ENCODE measurements at regions not wholly inside any gene's neighbourhood (a gene's known extent, or its start where the extent isn't known, plus 50 kb on each side); places are given as distances from the start of the nearest gene placed in this dataset.

- POLR2A ChIA-PET: no interaction called here
- H3K36me3 ChIP-seq (ENCODE audit: control insufficient read depth, insufficient read depth, low read length): no peaks in the 10 kb centered on the region
Measured at GRCh38 chr2:217181512-217181911, 321.6 kb upstream of the TNP1 start.

GRCh38 chr2:217179854-217180253 lies 320.0 kb upstream of the TNP1 start:
- CTCF ChIA-PET: no interaction called here
- DNase-seq (ENCODE audit: low read depth): no peak
- H3K27me3 ChIP-seq (ENCODE audit: control insufficient read depth, insufficient read depth, low read length): no peaks in the 10 kb centered on the region
- POLR2A ChIA-PET: no interaction called here
- no peak overlapping the region for H3K4me3 ChIP-seq (ENCODE audit: low read depth, low read length)
- no peak for TF ChIP-seq CTCF (IDR thresholded peaks at IDR 0.05; ENCODE audit: insufficient read depth, low read depth, low read length)
- H3K36me3 ChIP-seq (ENCODE audit: control insufficient read depth, insufficient read depth, low read length): no peaks in the 10 kb centered on the region

More at GRCh38 chr2:217181512-217181911, 321.6 kb upstream of the TNP1 start:
- CTCF ChIA-PET: no interaction called here
- no peak for DNase-seq (ENCODE audit: low read depth)
- Histone ChIP-seq H3K27me3 (ENCODE audit: control insufficient read depth, insufficient read depth, low read length) (no peaks in the 10 kb centered on the region), H3K4me3 (ENCODE audit: low read depth, low read length) (no peak overlapping the region)
- TF ChIP-seq CTCF (IDR thresholded peaks at IDR 0.05; ENCODE audit: insufficient read depth, low read depth, low read length): no peak

- CTCF ChIA-PET: no interaction called here
- H3K27me3 ChIP-seq (ENCODE audit: control insufficient read depth, insufficient read depth, low read length): no peaks in the 10 kb centered on the region
- no peaks in the 10 kb centered on the region for H3K36me3 ChIP-seq (ENCODE audit: control insufficient read depth, insufficient read depth, low read length)
- POLR2A ChIA-PET: no interaction called here
- TF ChIP-seq CTCF (IDR thresholded peaks at IDR 0.05; ENCODE audit: insufficient read depth, low read depth, low read length): no peak
- no peak for DNase-seq (ENCODE audit: low read depth)
- no peak overlapping the region for H3K4me3 ChIP-seq (ENCODE audit: low read depth, low read length)
Measured at GRCh38 chr2:217178341-217178740, 318.5 kb upstream of the TNP1 start.

GRCh38 chr2:217177720-217178119 lies 317.9 kb upstream of the TNP1 start:
- Histone ChIP-seq H3K27me3 (ENCODE audit: control insufficient read depth, insufficient read depth, low read length) (no peaks in the 10 kb centered on the region), H3K36me3 (ENCODE audit: control insufficient read depth, insufficient read depth, low read length) (no peaks in the 10 kb centered on the region), H3K4me3 (ENCODE audit: low read depth, low read length) (no peak overlapping the region)
- POLR2A ChIA-PET: no interaction called here
- no peak for TF ChIP-seq CTCF (IDR thresholded peaks at IDR 0.05; ENCODE audit: insufficient read depth, low read depth, low read length)
- no peak for DNase-seq (ENCODE audit: low read depth)
- CTCF ChIA-PET: no interaction called here

- Histone ChIP-seq H3K4me3 (ENCODE audit: low read depth, low read length) (no peak overlapping the region), H3K27me3 (ENCODE audit: control insufficient read depth, insufficient read depth, low read length) (no peaks in the 10 kb centered on the region), H3K36me3 (ENCODE audit: control insufficient read depth, insufficient read depth, low read length) (no peaks in the 10 kb centered on the region)
- ChIA-PET CTCF (interaction anchor here (0.5 to 1.8 kb wide), 7 partner anchors 12 to 492 kb away, joined by 3 to 5 read pairs (median 4); no protein-coding TSS in a partner anchor), POLR2A (interaction anchor here (0.6 kb wide), 1 partner anchor 100 kb away, joined by 4 read pairs; no protein-coding TSS in a partner anchor)
- no peak for TF ChIP-seq CTCF (IDR thresholded peaks at IDR 0.05; ENCODE audit: insufficient read depth, low read depth, low read length)
- DNase-seq (ENCODE audit: low read depth): no peak
Measured at GRCh38 chr2:217171874-217172273, 312.0 kb upstream of the TNP1 start.

Data from BJ (cell line).